GM12891 (cell line): ENCODE measurements at regions not wholly inside any gene's neighbourhood (a gene's known extent, or its start where the extent isn't known, plus 50 kb on each side); places are given as distances from the start of the nearest gene placed in this dataset.

Experiments used
- POLR2A ChIP-seq: IDR thresholded peaks from 2 replicates; pipeline ENCODE4 v1.6.1; 2011; ENCODE audit warnings: low read depth, low read length, control low read depth
- POLR2AphosphoS5 ChIP-seq: IDR thresholded peaks from 2 replicates; pipeline ENCODE4 v1.6.1; 2011; ENCODE audit warnings: low read depth, low read length, control low read depth
- POU2F2 ChIP-seq: IDR thresholded peaks from 2 replicates; pipeline ENCODE4 v1.6.1; 2011; ENCODE audit warnings: low read depth, mild to moderate bottlenecking, control low read depth, low read length, moderate library complexity
- SPI1 ChIP-seq: IDR thresholded peaks from 2 replicates; pipeline ENCODE4 v1.6.1; 2011; ENCODE audit warnings: low read depth, low read length, control low read depth
- TAF1 ChIP-seq: IDR thresholded peaks from 2 replicates; pipeline ENCODE4 v1.6.1; 2011; ENCODE audit warnings: low read depth, low read length, control low read depth

DNA sequence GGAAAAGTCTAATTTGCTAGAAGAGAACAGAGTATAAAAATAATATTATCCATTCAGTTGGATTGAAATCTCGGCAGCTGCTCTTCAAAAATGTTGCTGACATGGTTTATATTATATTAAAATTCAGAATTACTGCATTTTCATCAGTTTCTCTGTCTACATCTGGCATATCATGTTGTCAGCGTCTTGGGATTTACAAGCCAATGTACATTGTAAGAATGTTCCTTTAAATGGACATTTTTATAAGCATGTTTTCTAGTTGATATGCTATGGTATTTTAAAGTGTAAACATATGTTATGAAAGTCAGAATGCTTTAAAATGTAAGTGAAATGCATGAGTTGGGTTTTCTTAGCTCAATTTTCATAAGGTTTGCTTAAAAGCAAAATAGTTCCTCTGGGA is 528.1 kb upstream of the CDH8 start:
- TF ChIP-seq POLR2A = no peak
- no peak for TF ChIP-seq TAF1
- no peak for TF ChIP-seq POLR2AphosphoS5
- TF ChIP-seq SPI1 = no peak
- no peak for TF ChIP-seq POU2F2
